Stimulated activated CD8-positive, alpha-beta memory T cell treated with anti-CD3 and anti-CD28 coated beads, Interleukin-7, amount 100 ng/mL, for 1 hour (primary cell): ENCODE measurements at regions not wholly inside any gene's neighbourhood (a gene's known extent, or its start where the extent isn't known, plus 50 kb on each side); places are given as distances from the start of the nearest gene placed in this dataset.

ENCODE experiments used
- DNase-seq, 2 donors: peaks; one replicate each; pipeline ENCODE4 v3.0.0-alpha.2; 2020; ENCODE audit warnings: low read depth in 2 of 2

GRCh38 chr6:105611606-105612005, 208.7 kb upstream of the PREP start:
- DNase-seq, result no peak

DNA sequence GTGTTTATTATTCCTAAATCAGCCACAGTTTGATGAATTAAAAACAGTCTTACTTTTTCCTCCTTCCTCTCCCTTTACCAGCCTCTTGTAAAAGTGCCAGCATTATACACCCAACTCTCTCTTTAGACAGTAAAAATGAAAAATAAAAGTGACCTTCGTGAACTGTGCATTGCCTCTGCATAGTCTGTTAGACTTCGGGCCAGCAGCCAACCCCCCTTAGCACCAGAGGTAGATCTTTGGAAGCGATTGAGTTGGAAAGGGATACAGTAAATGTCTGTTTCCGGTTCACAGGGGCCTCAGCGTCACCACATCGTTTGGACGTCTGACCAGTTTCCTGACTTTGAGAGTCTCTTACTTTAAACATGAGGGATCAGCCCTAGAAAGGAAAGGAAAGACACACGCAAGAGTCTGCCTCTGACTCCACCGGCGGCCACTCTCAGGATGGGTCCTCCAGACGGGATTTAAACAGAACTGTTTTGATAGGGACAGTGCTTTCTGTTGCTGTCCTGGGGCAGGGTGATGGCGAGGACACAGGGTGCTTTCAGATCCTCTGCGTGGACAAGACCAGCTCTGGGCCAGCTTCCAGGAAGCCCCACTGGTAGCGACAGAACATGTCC, 206.6 kb upstream of the PREP start:
- no peak for DNase-seq

GRCh38 chr6:105608711-105609374, 206.0 kb upstream of the PREP start:
- no peak for DNase-seq

GRCh38 chr6:105607636-105608621, 205.0 kb upstream of the PREP start:
- DNase-seq, result no peak

- DNase-seq, result no peak
These were observed 204.1 kb upstream of the PREP start for GRCh38 chr6:105606831-105607463.

DNA sequence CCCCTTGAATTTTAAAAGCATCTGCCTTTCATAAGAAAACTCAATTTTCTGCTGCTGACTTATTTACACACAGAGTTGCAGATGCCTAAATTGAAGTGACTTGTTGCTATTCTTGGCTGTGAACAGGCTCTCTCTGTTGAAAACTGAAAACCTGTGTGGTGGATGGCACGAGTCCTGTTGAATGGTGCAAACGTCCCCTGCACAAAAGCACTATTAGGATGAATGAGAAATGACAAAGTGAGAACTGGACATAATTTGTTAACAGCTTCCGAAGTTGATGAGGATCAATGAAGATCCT, 201.7 kb upstream of the PREP start:
- no peak for DNase-seq

GRCh38 chr6:105603788-105604586, 201.1 kb upstream of the PREP start:
- no peak for DNase-seq

- DNase-seq, result no peak
These were observed 198.8 kb upstream of the PREP start for GRCh38 chr6:105601541-105602236.

GRCh38 chr6:105600336-105601260, 197.7 kb upstream of the PREP start:
- DNase-seq, result no peak

- no peak for DNase-seq
These were observed 195.4 kb upstream of the PREP start for GRCh38 chr6:105598264-105598663.

DNA sequence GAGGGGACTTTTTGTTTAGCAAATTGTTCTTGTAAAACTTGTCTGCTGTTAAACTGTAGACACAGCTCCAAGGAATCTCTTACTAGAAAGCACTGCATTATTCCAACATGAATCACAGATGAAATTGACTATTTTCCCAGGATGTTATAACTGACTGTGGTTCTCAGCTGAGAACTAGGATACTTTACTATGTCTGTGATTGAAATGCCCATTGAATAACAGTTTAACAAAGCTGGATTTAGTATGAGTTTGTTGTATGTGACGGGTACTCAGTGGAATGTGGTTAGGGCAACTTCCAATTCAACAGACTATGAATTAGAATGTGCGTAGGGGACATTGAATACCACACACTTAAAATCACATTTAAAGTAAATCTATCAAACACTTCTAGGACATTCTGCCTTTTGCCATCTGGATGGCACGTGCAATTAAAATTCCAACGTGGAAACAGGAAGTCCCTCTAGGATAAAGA, 193.4 kb upstream of the PREP start:
- DNase-seq, result no peak

DNA sequence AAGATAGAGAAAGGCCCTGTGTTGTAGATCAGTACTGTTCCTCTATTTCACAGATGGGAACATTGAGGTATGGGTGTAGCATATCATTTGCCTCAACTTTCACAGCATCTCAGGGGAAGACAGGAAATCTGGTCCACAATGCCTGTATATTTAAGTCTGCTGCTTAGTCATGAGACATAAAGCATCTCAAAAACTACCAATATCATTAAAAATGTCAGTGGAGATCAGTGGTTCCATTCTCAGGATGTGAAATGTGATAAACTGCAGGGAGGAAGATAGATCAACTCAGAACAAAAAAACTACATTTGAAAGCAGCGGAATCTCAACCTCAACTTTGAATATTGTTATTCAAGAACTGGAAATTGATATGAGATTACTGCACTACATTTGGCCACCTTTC, 192.9 kb upstream of the PREP start:
- no peak for DNase-seq

DNA sequence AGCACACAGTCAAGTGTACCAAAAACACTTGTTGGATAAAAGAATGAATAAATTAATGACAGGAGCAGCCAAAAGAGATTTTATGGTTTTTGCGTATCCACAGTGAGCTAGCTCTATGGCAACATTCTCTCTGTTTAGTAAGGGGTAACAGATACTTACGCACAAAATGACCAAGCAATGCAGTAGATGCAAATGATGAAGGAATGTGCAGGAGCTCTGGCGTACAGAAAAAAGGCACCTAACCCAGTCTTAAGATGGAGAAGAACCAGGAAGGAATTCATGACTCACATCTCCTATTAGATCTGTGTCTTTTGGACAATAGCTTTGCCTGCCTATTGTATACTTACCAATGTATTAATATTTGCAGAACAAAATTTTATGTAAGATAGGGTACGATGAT, 191.9 kb upstream of the PREP start:
- DNase-seq, result no peak

- DNase-seq, result no peak
These were observed 191.2 kb upstream of the PREP start for GRCh38 chr6:105593805-105594671.

- DNase-seq, result no peak
These were observed 190.3 kb upstream of the PREP start for GRCh38 chr6:105593056-105593690.

- DNase-seq, result no peak
These were observed 189.4 kb upstream of the PREP start for GRCh38 chr6:105592329-105592728.

DNA sequence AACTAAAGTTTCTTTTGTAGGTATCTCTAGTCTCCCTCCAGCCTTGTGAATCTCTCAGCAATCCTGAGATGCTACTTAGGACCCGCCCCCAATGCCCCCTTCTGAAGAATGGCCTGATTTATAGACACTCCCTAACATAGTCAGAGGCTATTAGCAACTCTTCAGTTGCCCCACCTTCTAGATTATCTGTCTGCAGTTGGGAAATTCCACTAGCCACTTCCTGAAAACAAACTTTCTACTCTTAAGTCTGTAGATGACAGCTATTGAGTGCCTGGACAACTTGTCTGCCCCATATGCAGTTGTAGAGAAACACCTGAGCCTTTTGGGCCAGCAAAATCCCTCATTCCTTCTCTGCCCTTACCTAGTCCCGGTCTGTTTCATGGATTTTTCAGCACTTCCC, 188.2 kb upstream of the PREP start:
- DNase-seq, result no peak

GRCh38 chr6:105588123-105588710, 185.3 kb upstream of the PREP start:
- DNase-seq, result no peak
